GM21737 (cell line): ENCODE measurements at regions not wholly inside any gene's neighbourhood (a gene's known extent, or its start where the extent isn't known, plus 50 kb on each side); places are given as distances from the start of the nearest gene placed in this dataset.

Experiments
- ATAC-seq: cut with Tn5 transposase; IDR thresholded peaks from one replicate; pipeline ENCODE4 v1.9.1; 2021; ENCODE audit warnings: mild to moderate bottlenecking, moderate library complexity; ENCODE audit not compliant: unreplicated experiment

GRCh38 chr6:74134327-74134726 is 438.3 kb downstream of the CD109 start:
- ATAC-seq, result no peak

DNA sequence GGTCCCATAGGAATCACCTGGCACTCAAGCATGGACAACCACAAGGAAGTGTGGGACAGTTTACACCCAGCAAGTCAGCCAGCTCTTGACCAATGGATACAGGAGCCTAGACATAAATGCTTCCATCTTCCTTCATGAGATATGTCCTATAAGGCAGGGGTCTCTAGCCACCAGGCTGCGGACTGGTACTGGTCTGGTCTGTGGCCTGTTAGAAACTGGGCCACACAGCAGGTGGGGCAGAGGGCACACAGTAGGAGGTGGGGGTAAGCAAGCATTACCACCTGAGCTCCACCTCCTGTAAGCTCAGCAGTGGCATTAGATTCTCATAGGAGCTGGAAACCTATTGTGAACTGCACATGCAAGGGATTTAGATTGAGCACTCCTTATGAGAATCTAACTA is 437.1 kb downstream of the CD109 start:
- no peak for ATAC-seq

DNA sequence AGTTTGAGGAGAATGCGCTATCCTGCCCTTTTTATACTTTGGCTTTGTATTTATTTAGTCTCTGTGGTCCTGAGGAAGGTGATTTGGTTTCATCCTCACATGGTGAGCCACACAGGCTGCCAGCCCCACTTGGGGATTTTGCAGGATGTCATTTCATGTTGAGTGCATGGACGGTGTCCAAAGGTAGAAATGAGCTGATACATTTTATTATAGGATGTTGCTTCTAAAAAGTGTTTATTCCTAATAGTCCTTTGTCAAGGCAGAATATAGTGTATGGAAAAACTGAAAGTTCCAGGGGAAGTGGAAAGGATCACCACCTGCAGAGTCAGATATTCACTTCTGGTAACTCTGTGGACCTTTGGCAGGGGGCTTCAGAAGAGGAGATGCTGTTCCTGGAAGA is 434.6 kb downstream of the CD109 start:
- no peak for ATAC-seq

GRCh38 chr6:74128536-74128935 is 432.5 kb downstream of the CD109 start:
- ATAC-seq, result no peak

DNA sequence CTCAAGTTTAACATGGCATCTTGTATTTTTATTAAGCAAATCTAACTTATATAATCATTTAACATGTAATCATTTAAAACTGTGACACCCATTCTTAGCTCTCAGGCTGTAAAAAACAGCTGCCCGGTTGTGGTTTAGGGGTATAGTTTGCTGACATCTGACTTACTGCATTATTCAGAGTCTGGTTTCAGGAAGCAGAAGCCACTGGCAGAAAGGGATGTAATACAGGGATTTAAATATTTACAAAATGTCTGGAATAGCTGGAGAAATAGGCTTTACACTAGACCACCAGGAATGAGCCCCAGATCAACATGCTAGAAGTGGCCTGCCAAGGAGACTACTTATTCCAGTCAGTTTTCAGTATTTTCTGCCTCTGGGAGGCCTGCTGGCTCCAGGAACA is 421.1 kb downstream of the CD109 start:
- ATAC-seq, result no peak

- ATAC-seq, result no peak
Measured at GRCh38 chr6:74115674-74116073, 419.7 kb downstream of the CD109 start.

GRCh38 chr6:74114428-74114827 is 418.4 kb downstream of the CD109 start:
- no peak for ATAC-seq

DNA sequence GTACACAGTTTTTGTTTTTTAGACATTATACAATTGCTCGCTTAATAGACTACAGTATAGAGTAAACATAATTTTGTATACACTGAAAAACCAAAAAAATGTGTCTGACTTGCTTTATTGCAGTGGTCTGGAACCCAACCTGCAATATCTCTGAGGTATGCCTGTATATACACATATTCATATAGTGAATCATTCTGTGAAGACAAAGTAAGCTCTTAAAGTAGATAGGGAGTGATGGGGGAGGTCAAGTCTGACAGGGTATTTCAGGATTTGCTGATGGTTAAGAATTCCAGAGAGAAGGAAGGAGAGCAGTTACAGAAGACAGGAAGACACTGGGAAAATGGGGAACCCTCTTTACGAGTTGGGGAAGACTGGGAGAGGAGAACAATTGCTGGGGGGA is 417.9 kb downstream of the CD109 start:
- ATAC-seq, result no peak

DNA sequence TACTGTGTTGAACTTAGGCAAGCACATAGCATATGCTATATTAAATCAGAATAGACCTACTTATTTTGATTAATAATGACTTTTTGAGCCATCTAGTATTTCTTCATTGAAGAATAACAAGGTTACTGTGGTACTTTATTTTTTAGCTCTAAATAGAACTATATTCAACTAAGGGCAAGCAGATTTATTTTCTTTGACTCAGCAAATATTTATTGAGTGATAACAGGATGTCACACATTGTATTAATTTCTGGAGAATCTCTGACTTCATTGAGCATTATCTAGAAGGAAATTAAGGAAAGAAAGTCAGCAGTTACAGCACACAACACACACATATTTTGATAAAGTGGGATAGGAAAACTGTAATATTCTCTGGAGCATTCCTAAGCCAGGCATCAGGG is 407.4 kb downstream of the CD109 start:
- no peak for ATAC-seq

DNA sequence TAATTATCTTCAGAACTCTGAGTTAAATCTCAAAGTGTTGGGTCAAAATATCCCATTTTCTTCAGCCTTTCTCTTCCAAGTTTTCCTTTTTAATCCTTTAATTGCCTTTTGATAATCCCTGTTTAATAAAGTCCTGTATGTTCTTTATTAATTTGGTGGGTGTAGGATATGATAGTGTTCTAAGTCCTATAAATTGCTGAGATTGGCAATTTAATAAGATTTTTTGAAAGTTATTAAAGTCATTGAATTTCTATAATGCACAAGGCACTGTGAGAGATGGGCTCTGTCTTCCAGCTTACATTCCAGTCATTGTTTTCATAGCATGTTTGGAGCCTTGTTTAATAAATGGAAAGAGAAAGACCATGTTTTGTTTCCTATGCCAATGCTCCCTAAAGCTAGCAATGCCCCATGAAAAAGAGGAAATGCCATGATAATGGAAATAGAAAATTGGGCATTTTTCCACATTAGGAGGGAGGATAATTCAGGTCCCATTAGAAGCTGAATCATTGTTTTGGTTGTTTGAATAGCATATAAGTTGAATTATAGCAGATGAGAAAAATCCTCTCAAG is 404.8 kb downstream of the CD109 start:
- no peak for ATAC-seq

DNA sequence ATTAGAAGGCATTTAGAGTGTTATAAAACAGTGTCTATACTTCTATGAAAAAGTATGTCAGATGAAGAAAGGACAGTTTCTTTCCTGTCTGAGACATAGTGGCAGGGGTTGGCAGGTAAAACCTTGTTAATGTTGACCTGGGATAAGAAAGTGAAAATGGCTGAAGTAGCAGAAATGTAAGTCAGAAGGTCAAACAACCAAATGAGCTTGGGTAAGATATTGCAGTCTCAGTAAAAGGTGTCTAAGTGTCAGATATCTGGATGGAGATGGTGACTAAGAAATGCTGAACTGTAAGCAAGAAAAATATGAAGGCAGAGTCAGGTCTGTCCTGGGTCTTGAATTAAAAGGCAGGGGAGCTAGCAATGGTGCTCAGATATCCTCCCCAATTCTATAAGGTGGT is 400.3 kb downstream of the CD109 start:
- ATAC-seq, result no peak

GRCh38 chr6:74093361-74093760 is 397.4 kb downstream of the CD109 start:
- no peak for ATAC-seq

DNA sequence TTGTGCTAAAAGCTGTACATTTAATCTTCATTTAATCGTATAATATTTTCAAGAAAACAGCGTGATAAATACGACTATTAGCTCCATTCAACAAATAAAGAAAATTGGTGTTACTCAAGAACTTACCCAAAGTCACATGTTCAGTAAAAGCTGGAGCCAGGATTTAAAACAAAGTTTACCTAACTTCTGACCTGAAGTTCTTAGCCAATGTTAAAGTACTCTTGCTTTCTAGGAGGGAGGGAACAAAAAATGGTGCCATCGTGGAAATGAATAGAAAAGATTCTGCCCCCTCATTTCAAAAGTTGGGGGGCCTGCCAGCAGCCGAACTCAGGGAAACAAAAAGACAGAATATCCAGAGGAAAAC is 395.8 kb downstream of the CD109 start:
- ATAC-seq, result no peak

DNA sequence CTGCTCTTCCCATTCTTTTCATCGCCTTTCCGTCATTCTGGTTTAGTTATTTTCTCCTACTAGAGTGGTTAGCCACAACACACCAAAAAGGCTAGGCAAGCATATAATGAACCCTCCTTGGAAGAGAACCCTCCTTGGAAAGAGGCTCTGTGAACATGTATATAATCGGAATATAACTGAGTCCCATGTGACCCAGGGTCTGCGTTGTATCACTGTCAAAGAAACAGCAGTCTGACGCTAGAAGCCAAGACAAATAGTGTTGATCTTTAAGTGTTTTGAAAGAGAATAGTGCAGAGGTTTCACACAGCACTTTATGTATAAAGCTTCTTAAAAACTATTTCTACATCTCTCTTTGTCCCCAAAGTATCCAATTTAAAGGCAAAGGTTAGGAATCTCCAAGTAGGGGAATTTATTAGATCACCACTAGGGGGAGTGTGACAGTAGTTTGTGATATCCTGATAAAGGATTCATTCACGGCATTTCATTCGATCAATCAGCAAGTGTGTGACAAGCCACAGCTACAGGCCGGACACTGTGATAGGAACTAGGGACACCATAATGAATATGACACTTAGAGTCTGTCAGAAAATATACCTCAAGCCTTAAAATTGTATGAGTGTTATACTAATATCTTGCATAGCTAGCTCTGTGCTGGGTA is 395.3 kb downstream of the CD109 start:
- ATAC-seq, result no peak

DNA sequence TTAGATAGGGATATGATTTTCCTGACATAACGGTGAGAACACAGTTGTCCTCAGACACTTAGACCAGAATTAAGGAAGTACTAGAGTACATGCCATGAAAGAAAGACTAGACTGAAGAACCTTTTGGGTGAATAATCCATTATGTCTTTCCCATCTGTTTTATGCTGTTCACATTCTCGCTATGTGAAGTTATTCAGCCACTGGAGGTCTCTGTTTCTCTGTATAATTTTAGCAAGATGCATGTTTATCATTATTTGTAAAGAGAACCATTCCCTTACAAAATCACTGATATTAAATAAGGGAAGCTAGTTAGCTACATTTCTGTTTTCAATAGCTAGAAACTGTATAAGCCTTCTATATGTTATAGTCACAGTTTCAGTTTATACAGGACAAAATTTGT is 391.9 kb downstream of the CD109 start:
- no peak for ATAC-seq

- ATAC-seq, result no peak
Measured at GRCh38 chr6:74075896-74076295, 379.9 kb downstream of the CD109 start.

DNA sequence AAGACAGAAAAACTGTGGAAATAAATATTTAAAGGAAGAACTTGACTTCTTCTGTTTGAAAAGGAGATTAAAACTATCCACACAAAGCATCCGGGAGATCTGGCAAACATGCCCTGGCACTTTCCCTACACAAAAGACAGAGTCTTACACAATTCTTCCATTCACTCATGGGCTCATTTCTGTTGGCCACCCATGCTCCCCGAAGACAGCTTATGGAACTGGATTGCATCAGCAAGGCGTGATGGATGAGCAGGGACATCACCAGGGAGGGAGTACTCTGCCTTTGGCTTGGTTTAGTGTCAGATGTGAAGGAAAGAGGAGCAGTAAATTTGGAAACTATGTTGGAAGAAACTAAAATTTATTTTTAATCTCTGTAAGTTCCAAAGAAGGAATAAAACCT is 379.3 kb downstream of the CD109 start:
- no peak for ATAC-seq

DNA sequence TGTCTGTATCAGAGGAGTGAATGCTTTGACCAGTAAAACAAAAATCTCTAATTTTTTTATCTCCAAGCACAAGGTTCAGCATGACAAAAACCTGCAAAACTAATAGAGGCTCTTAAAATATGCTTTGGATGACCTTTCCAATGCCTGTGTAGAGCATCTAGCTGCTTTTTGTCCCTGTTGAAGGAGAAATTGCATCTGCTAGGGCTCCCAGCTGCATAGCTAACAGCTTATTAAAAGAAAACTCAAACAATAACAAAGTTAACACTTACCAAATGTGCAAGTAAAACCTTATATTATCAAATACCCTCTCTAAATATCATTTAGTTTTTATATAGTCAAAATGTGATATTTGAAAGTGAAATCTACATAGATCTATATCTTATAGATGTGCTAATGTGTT is 378.6 kb downstream of the CD109 start:
- no peak for ATAC-seq

GRCh38 chr6:74073999-74074398 is 378.0 kb downstream of the CD109 start:
- no peak for ATAC-seq

DNA sequence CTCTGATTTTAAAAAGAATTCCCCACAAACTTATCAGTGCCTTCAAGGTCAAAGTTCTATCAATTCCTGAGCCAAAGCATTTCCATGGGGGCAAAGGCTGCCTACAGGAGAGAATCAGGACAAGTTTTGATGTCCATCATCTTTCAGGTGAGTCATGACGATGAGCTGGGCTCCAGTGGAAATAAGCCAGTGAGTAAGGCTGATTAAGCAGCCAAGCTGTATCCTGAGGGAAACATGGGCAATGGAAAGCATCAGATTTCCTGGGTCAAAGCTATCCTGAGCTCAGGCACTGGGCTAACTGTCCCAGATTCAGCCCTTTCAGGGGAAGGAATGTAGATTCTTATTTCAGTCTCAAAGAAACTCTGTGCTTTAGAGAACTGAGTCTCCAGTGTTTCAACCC is 377.4 kb downstream of the CD109 start:
- ATAC-seq, result no peak

DNA sequence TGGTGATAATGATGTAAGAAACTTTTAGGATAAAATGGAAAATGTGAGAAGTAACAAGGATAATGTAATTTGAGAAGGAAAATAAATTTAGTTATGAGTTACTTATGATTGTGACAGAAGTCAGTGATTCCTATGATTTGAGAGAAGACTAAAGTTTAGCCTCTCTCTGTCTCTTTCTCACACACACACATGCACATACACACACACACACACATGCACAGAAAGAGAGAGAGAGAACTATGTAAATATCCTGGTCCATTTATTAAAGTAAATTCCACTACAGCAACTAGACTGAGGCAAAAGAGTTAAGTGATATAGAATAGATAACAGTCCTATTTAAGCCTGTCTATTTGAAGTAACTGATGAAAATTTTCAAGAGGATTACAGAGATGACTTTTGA is 375.2 kb downstream of the CD109 start:
- no peak for ATAC-seq

GRCh38 chr6:74070711-74071110 is 374.7 kb downstream of the CD109 start:
- ATAC-seq, result no peak

DNA sequence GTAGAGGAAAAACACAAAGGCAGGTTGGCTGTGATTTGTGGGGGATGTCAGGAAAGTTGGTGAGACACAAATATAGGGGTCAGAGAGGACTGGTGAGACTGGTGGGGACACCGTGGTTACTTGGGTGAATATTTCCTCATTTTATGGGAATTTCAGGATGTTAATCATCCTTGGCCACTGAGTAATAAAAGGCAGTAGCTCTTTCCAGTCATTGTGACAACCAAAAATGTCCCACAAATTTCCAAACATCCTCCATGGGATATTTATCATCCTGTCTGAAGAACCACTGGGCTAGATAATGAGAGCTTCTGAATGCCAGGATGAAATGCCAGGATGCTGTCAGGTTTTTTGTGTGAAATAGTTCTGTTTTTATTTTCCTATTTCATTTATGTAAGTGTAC is 374.1 kb downstream of the CD109 start:
- no peak for ATAC-seq
